ENCODE measurements at regions not wholly inside any gene's neighbourhood (a gene's known extent, or its start where the extent isn't known, plus 50 kb on each side); places are given as distances from the start of the nearest gene placed in this dataset.

GRCh38 chr6:134686071-134686470 lies 263.8 kb downstream of the ALDH8A1 start (continued):
- TF ChIP-seq GTF2F1 (IDR thresholded peaks at IDR 0.05; ENCODE audit: borderline replicate concordance, low read depth, low read length): no peak
- TF ChIP-seq SAP30 (IDR thresholded peaks at IDR 0.05; ENCODE audit: insufficient read depth, insufficient replicate concordance, low read length): no peak
- no peak for TF ChIP-seq RFX5 (IDR thresholded peaks at IDR 0.05; ENCODE audit: borderline replicate concordance, low read depth, low read length)
- TF ChIP-seq, protein P1, sequence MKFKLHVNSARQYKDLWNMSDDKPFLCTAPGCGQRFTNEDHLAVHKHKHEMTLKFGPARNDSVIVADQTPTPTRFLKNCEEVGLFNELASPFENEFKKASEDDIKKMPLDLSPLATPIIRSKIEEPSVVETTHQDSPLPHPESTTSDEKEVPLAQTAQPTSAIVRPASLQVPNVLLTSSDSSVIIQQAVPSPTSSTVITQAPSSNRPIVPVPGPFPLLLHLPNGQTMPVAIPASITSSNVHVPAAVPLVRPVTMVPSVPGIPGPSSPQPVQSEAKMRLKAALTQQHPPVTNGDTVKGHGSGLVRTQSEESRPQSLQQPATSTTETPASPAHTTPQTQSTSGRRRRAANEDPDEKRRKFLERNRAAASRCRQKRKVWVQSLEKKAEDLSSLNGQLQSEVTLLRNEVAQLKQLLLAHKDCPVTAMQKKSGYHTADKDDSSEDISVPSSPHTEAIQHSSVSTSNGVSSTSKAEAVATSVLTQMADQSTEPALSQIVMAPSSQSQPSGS (IDR thresholded peaks at IDR 0.05; ENCODE audit: low read length): no peak
- no peak for TF ChIP-seq ZNF274 (IDR thresholded peaks at IDR 0.05; ENCODE audit: borderline replicate concordance, extremely low read depth, low read length)
- no peak for TF ChIP-seq TCF12 (IDR thresholded peaks at IDR 0.05; ENCODE audit: low read depth, low read length)
